A549 (cell line): ENCODE measurements at regions not wholly inside any gene's neighbourhood (a gene's known extent, or its start where the extent isn't known, plus 50 kb on each side); places are given as distances from the start of the nearest gene placed in this dataset.

ENCODE experiments used
- CEBPB ChIP-seq, 2 experiments: fragments of >200 bp in 1 of 2; sonication (Bioruptor Twin) in 1 of 2; formaldehyde crosslinking in 1 of 2; IDR thresholded peaks; 2 replicates each; pipeline ENCODE4 v1.6.1; 2012 to 2016
- CHD2 ChIP-seq: fragments of 150-350 bp; IDR thresholded peaks from 2 replicates; pipeline ENCODE4 v1.6.1; 2014; ENCODE audit warnings: low read length; ENCODE audit not compliant: partially characterized antibody
- CTCF ChIP-seq: fragments of >200 bp; sonication (Bioruptor Twin); formaldehyde crosslinking; IDR thresholded peaks from 3 replicates; pipeline ENCODE4 v1.5.1; 2016
- E2F6 ChIP-seq: IDR thresholded peaks from 2 replicates; pipeline ENCODE4 v1.6.1; 2012; ENCODE audit warnings: low read depth, borderline replicate concordance
- FOSL2 ChIP-seq, 2 experiments: fragments of 450-650 bp in 1 of 2; fragments of >200 bp in 1 of 2; sonication (Bioruptor Twin) in 1 of 2; formaldehyde crosslinking; IDR thresholded peaks; 2 replicates each; pipeline versions ENCODE4 v1.5.0 to v1.6.1; 2016 to 2020; ENCODE audit warnings: mild to moderate bottlenecking in 1 of 2, moderate library complexity in 1 of 2
- HOXA7 ChIP-seq: fragments of 250-450 bp; sonication (Bioruptor Pico); IDR thresholded peaks from 2 replicates; pipeline ENCODE4 v1.5.0; 2020; ENCODE audit warnings: mild to moderate bottlenecking, moderate library complexity
- JUNB ChIP-seq: fragments of >200 bp; sonication (Bioruptor Twin); formaldehyde crosslinking; IDR thresholded peaks from 2 replicates; pipeline ENCODE4 v1.6.1; 2016
- KDM1A ChIP-seq: fragments of 200-600 bp; sonication (generic); IDR thresholded peaks from 2 replicates; pipeline ENCODE4 v1.6.1; 2016; ENCODE audit warnings: low read depth, mild to moderate bottlenecking
- POLR2A ChIP-seq: IDR thresholded peaks from 2 replicates; pipeline ENCODE4 v1.6.1; 2012; ENCODE audit warnings: mild to moderate bottlenecking, low read length
- RAD21 ChIP-seq, 2 experiments: fragments of >200 bp in 1 of 2; sonication (Bioruptor Twin) in 1 of 2; formaldehyde crosslinking in 1 of 2; IDR thresholded peaks in 1 of 2; conservative IDR thresholded peaks in 1 of 2; 2 replicates in 1 of 2; 3 replicates in 1 of 2; pipeline ENCODE4 v1.6.1; 2012 to 2018; ENCODE audit warnings: inconsistent platforms in 1 of 2
- REST ChIP-seq: fragments of 200-600 bp; sonication (generic); IDR thresholded peaks from 2 replicates; pipeline ENCODE4 v1.6.1; 2016; ENCODE audit warnings: antibody characterized with exemption, mild to moderate bottlenecking, moderate library complexity
- USF2 ChIP-seq: fragments of 450-650 bp; IDR thresholded peaks from 2 replicates; pipeline ENCODE4 v1.6.1; 2014; ENCODE audit warnings: antibody characterized with exemption

- TF ChIP-seq CTCF (no peak), POLR2A (no peak), HOXA7 (CRISPR knock-in tag) (no peak), CHD2 (no peak), E2F6 (no peak), USF2 (no peak), JUNB (no peak), CEBPB (IDR thresholded peaks at IDR 0.05) (no peak), FOSL2 (IDR thresholded peaks at IDR 0.05) (no peak), FOSL2 (CRISPR knock-in tag; IDR thresholded peaks at IDR 0.05) (no peak), REST (no peak), RAD21 (conservative IDR thresholded peaks at IDR 0.05 in 1 of 2, IDR thresholded peaks at IDR 0.05 in 1 of 2) (no peak), KDM1A (no peak)
Measured at GRCh38 chr5:138656916-138657315, 81.7 kb upstream of the HSPA9 start.
